ENCODE measurements at regions not wholly inside any gene's neighbourhood (a gene's known extent, or its start where the extent isn't known, plus 50 kb on each side); places are given as distances from the start of the nearest gene placed in this dataset.

DNA sequence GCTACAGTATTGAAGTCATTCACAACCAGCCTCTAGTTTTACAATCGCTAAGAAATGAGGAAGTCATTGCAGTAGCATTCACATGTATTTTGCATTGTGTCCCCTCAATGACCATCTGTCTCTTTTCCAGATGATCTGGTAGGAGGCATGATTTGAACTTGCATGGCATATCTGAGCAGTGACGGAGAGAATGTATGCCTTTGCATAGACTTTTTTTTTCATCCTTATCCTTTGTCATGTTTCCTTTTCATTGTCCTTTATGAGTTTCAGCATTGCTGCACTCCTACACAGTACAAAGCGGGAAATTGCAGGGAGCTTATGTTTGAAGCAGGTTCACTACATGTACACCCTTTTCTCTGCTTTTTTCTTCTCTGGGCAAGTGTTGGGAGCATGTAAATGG, 516.4 kb upstream of the GRIA3 start:
- Histone ChIP-seq H3K27ac (no peak overlapping the region), H3K36me3 (no peaks in the 10 kb centered on the region), H3K4me1 (replicated peaks) (no peaks in the 10 kb centered on the region), H3K9me3 (no peaks in the 10 kb centered on the region), H3K4me3 (no peak overlapping the region), H3K27me3 (replicated peaks; ENCODE audit: insufficient read depth) (no peaks in the 10 kb centered on the region)
- intact Hi-C loops (cut with DNase I) = no loop called here
- DNase-seq (ENCODE audit: low spot score) = no peak
- 47% methylated on average over 3 of the region's 3 CpGs for WGBS
- TF ChIP-seq POLR2A (IDR thresholded peaks at IDR 0.05) (no peak), POLR2AphosphoS5 (IDR thresholded peaks at IDR 0.05) (no peak)
- TF ChIP-seq, protein P1, sequence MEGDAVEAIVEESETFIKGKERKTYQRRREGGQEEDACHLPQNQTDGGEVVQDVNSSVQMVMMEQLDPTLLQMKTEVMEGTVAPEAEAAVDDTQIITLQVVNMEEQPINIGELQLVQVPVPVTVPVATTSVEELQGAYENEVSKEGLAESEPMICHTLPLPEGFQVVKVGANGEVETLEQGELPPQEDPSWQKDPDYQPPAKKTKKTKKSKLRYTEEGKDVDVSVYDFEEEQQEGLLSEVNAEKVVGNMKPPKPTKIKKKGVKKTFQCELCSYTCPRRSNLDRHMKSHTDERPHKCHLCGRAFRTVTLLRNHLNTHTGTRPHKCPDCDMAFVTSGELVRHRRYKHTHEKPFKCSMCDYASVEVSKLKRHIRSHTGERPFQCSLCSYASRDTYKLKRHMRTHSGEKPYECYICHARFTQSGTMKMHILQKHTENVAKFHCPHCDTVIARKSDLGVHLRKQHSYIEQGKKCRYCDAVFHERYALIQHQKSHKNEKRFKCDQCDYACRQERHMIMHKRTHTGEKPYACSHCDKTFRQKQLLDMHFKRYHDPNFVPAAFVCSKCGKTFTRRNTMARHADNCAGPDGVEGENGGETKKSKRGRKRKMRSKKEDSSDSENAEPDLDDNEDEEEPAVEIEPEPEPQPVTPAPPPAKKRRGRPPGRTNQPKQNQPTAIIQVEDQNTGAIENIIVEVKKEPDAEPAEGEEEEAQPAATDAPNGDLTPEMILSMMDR (IDR thresholded peaks at IDR 0.05) = no peak

DNA sequence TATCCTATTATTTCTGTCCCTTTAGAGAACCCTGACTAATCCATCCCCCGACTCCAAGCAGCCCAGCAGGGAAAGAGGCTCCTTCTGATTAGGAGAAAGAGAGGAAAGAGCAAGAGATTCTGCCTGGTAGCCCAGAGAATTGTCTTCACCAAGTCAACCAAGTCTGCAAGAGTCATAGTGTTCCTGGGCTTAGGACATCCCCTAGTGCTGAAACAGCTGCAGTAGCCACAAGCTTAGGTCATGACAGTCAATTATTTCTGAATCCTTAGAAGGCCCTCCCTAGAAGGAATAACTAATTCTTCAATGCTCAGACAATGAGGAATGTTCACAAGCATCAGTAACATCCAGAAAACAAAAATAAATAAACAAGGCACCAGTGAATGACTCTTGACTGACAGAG, 480.3 kb upstream of the GRIA3 start:
- Histone ChIP-seq H3K27me3 (replicated peaks; ENCODE audit: insufficient read depth) (no peaks in the 10 kb centered on the region), H3K36me3 (no peaks in the 10 kb centered on the region), H3K9me3 (no peaks in the 10 kb centered on the region), H3K27ac (no peak overlapping the region), H3K4me1 (replicated peaks) (no peaks in the 10 kb centered on the region), H3K4me3 (no peak overlapping the region)
- DNase-seq (ENCODE audit: low spot score) = no peak
- intact Hi-C loops (cut with DNase I) = no loop called here
- TF ChIP-seq, protein P1 (IDR thresholded peaks at IDR 0.05) = no peak
- TF ChIP-seq POLR2A (IDR thresholded peaks at IDR 0.05) (no peak), POLR2AphosphoS5 (IDR thresholded peaks at IDR 0.05) (no peak)
- WGBS = 83% methylated on average over 1 of the region's 1 CpG

- DNase-seq (ENCODE audit: low spot score) = no peak
- Histone ChIP-seq H3K4me3 (no peak overlapping the region), H3K27me3 (replicated peaks; ENCODE audit: insufficient read depth) (no peaks in the 10 kb centered on the region), H3K9me3 (no peaks in the 10 kb centered on the region), H3K36me3 (no peaks in the 10 kb centered on the region), H3K27ac (no peak overlapping the region), H3K4me1 (replicated peaks) (no peaks in the 10 kb centered on the region)
- TF ChIP-seq POLR2A (IDR thresholded peaks at IDR 0.05) = no peak
- TF ChIP-seq, protein P1 (IDR thresholded peaks at IDR 0.05) = no peak
- TF ChIP-seq POLR2AphosphoS5 (IDR thresholded peaks at IDR 0.05) = no peak
- intact Hi-C loops (cut with DNase I) = no loop called here
- 29% methylated on average over 1 of the region's 1 CpG for WGBS
These were observed 444.3 kb upstream of the GRIA3 start for GRCh38 chrX:122739770-122740169.

GRCh38 chrX:122770581-122770980, 413.5 kb upstream of the GRIA3 start:
- intact Hi-C loops (cut with DNase I) = no loop called here
- WGBS = 75% methylated on average over 3 of the region's 3 CpGs

GRCh38 chrX:122771933-122772332, 412.1 kb upstream of the GRIA3 start:
- TF ChIP-seq, protein P1 (IDR thresholded peaks at IDR 0.05) = no peak
- TF ChIP-seq POLR2AphosphoS5 (IDR thresholded peaks at IDR 0.05) (no peak), POLR2A (IDR thresholded peaks at IDR 0.05) (no peak)
- Histone ChIP-seq H3K4me3 (no peak overlapping the region), H3K27ac (no peak overlapping the region), H3K9me3 (no peaks in the 10 kb centered on the region), H3K27me3 (replicated peaks; ENCODE audit: insufficient read depth) (no peaks in the 10 kb centered on the region), H3K4me1 (replicated peaks) (no peaks in the 10 kb centered on the region), H3K36me3 (no peaks in the 10 kb centered on the region)
- intact Hi-C loops (cut with DNase I) = no loop called here
- DNase-seq (ENCODE audit: low spot score) = no peak
- WGBS = 81% methylated on average over 4 of the region's 4 CpGs

More at GRCh38 chrX:122770581-122770980, 413.5 kb upstream of the GRIA3 start:
- no peaks in the 10 kb centered on the region for H3K36me3 ChIP-seq
- no peak overlapping the region for H3K4me3 ChIP-seq
- TF ChIP-seq POLR2A (IDR thresholded peaks at IDR 0.05) (no peak), POLR2AphosphoS5 (IDR thresholded peaks at IDR 0.05) (no peak)
- TF ChIP-seq, protein P1 (IDR thresholded peaks at IDR 0.05) = no peak
- H3K4me1 ChIP-seq (replicated peaks) = no peaks in the 10 kb centered on the region
- no peaks in the 10 kb centered on the region for H3K9me3 ChIP-seq
- H3K27me3 ChIP-seq (replicated peaks; ENCODE audit: insufficient read depth) = no peaks in the 10 kb centered on the region
- no peak overlapping the region for H3K27ac ChIP-seq
- no peak for DNase-seq (ENCODE audit: low spot score)

Measured in prostate gland (tissue), 2 donors.